GM12891 (cell line): ENCODE measurements at regions not wholly inside any gene's neighbourhood (a gene's known extent, or its start where the extent isn't known, plus 50 kb on each side); places are given as distances from the start of the nearest gene placed in this dataset.

Experiments
- POLR2A ChIP-seq: IDR thresholded peaks from 2 replicates; pipeline ENCODE4 v1.6.1; 2011; ENCODE audit warnings: low read depth, low read length, control low read depth
- POLR2AphosphoS5 ChIP-seq: IDR thresholded peaks from 2 replicates; pipeline ENCODE4 v1.6.1; 2011; ENCODE audit warnings: low read depth, low read length, control low read depth
- SPI1 ChIP-seq: IDR thresholded peaks from 2 replicates; pipeline ENCODE4 v1.6.1; 2011; ENCODE audit warnings: low read depth, low read length, control low read depth

DNA sequence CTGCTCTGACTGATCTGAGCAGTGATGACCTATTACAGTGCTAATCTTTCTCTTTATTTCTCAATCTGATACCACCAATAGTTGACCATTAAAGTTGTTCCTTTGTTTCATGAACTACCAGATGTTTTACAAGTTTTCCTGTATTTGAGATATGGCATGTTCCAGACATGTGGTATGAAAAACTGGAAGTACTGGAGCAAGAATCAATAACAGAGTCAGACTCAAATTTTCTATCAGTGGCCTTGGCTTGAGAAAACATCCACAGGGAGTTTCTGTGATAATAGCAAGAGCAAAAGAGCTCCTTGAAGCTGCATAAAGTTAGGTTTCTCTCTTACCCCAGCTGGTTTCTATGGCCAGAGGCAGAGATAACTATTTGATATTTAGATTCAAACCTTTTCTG, 469.0 kb upstream of the STEAP1 start:
- TF ChIP-seq POLR2A (no peak), POLR2AphosphoS5 (no peak), SPI1 (no peak)
